Natural killer cell (primary cell): ENCODE measurements at regions not wholly inside any gene's neighbourhood (a gene's known extent, or its start where the extent isn't known, plus 50 kb on each side); places are given as distances from the start of the nearest gene placed in this dataset.
"Not testable (repeated sequence)": the region's sequence is repeated elsewhere in the genome, so short reads cannot be mapped to it uniquely, and the experiment has no call there.

Source experiments
- ATAC-seq, 3 donors: fragments of 150-1000 bp in 2 of 3; fragments of 200-7000 bp in 1 of 3; cut with Tn5 transposase; 1 replicate in 1 of 3; 2 replicates in 2 of 3; pipeline ENCODE4 v1.10.0; 2021; ENCODE audit warnings: mild to moderate bottlenecking in 2 of 3, moderate library complexity in 2 of 3
- DNase-seq, 2 donors: peaks; one replicate each; pipeline versions ENCODE4 v3.0.0 to v3.0.0-alpha.2; 2013 to 2021; ENCODE audit warnings: mixed read lengths in 1 of 2
- H3K27ac ChIP-seq: one replicate; pipeline ENCODE4 v1.5.1; 2013; ENCODE audit warnings: mild to moderate bottlenecking, low read length
- H3K27me3 ChIP-seq: one replicate; pipeline ENCODE4 v1.6.1; 2013; ENCODE audit warnings: low read length; ENCODE audit not compliant: control insufficient read depth, insufficient read depth
- H3K36me3 ChIP-seq: one replicate; pipeline ENCODE4 v1.6.1; 2013; ENCODE audit warnings: low read length; ENCODE audit not compliant: control insufficient read depth, insufficient read depth
- H3K4me1 ChIP-seq: one replicate; pipeline ENCODE4 v1.6.1; 2013; ENCODE audit warnings: low read length; ENCODE audit not compliant: control insufficient read depth, insufficient read depth
- H3K4me3 ChIP-seq: one replicate; pipeline ENCODE4 v1.5.1; 2013; ENCODE audit warnings: low read length
- H3K9me3 ChIP-seq: one replicate; pipeline ENCODE4 v1.6.1; 2013; ENCODE audit warnings: low read length; ENCODE audit not compliant: control insufficient read depth, insufficient read depth
- H3K27ac Mint-ChIP-seq, 2 donors: one replicate each; pipeline ENCODE4 v1.8.0; 2022; ENCODE audit warnings: mild to moderate bottlenecking in 2 of 2, mixed read lengths in 2 of 2, moderate library complexity in 1 of 2
- H3K27me3 Mint-ChIP-seq, 2 donors: one replicate each; pipeline ENCODE4 v1.8.0; 2022; ENCODE audit warnings: low read depth in 2 of 2, mixed read lengths in 2 of 2
- H3K36me3 Mint-ChIP-seq: one replicate; pipeline ENCODE4 v1.8.0; 2022; ENCODE audit warnings: mixed read lengths
- H3K4me1 Mint-ChIP-seq, 2 donors: one replicate each; pipeline ENCODE4 v1.8.0; 2022; ENCODE audit warnings: mixed read lengths in 2 of 2
- H3K4me3 Mint-ChIP-seq: one replicate; pipeline ENCODE4 v1.8.0; 2022; ENCODE audit warnings: mild to moderate bottlenecking, moderate library complexity, mixed read lengths
- H3K9me3 Mint-ChIP-seq, 2 donors: one replicate each; pipeline ENCODE4 v1.8.0; 2022; ENCODE audit warnings: mixed read lengths in 2 of 2
- WGBS: methylation state at CpG from one replicate; pipeline ENCODE4 v1.1.7; 2013; ENCODE audit warnings: missing lambda C conversion rate; ENCODE audit not compliant: insufficient coverage; 5-methylcytosine and 5-hydroxymethylcytosine counted together
- intact Hi-C: fragments of 100-400 bp; cut with micrococcal nuclease; formaldehyde crosslinking; loops from one replicate; pipeline ENCODE4 v1.14.2; 2022
- TF ChIP-seq, protein P1 (sequence below): fragments of 200-600 bp; IDR thresholded peaks from one replicate; pipeline ENCODE4 v1.8.0; 2022; ENCODE audit warnings: antibody characterized with exemption

DNA sequence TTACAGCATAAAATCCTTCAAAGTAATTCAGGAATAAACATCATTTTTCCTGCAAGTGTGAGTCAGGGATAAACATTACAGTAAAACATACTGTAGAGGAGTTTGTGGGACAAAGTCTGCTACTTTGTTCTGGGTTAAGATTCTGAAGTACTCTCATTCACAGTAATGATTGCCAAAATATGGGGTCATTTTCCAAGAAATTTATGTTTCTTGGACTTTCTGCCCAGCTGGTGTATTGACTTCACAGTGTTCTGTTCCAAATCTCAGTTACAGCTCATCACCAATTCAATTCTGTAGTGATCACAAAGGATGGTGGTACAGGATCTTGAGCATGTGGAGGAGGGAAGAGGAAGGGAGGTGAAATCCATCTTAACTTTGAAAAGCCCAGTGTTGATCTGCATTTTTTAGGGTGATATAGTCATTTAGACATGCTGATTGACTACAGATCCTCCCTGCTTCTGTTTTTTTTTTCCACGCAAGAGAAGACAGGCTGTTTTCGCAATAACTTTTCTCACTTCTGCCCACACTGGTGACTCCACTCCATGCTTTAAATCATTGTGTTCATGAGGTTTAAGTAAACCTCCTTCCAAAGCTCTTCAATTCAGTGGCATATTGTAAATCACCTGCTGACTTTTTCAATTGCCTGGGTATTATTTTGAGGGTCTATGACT, 60.4 kb upstream of the C1orf53 start:
- no peaks in the 10 kb centered on the region for H3K4me1 ChIP-seq
- no peak overlapping the region for H3K27ac ChIP-seq
- no peaks in the 10 kb centered on the region for H3K36me3 ChIP-seq
- Mint-ChIP-seq H3K4me1 (peaks cover 5 to 10% of the 10 kb centered on the region in 2 donors), H3K36me3 (no peaks in the 10 kb centered on the region), H3K4me3 (no peak overlapping the region), H3K9me3 (no peaks in the 10 kb centered on the region), H3K27ac (no peak overlapping the region), H3K27me3 (peaks cover 6 to 10% of the 10 kb centered on the region in 2 donors)
- intact Hi-C loops: no loop called here
- H3K27me3 ChIP-seq: no peaks in the 10 kb centered on the region
- no peak for DNase-seq
- 20% methylated on average over 1 of the region's 2 CpGs for WGBS
- no peaks in the 10 kb centered on the region for H3K9me3 ChIP-seq
- TF ChIP-seq, protein P1, sequence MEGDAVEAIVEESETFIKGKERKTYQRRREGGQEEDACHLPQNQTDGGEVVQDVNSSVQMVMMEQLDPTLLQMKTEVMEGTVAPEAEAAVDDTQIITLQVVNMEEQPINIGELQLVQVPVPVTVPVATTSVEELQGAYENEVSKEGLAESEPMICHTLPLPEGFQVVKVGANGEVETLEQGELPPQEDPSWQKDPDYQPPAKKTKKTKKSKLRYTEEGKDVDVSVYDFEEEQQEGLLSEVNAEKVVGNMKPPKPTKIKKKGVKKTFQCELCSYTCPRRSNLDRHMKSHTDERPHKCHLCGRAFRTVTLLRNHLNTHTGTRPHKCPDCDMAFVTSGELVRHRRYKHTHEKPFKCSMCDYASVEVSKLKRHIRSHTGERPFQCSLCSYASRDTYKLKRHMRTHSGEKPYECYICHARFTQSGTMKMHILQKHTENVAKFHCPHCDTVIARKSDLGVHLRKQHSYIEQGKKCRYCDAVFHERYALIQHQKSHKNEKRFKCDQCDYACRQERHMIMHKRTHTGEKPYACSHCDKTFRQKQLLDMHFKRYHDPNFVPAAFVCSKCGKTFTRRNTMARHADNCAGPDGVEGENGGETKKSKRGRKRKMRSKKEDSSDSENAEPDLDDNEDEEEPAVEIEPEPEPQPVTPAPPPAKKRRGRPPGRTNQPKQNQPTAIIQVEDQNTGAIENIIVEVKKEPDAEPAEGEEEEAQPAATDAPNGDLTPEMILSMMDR: no peak
- peak in 1 of 3 donors; percentile 62 for ATAC-seq
- no peak overlapping the region for H3K4me3 ChIP-seq

DNA sequence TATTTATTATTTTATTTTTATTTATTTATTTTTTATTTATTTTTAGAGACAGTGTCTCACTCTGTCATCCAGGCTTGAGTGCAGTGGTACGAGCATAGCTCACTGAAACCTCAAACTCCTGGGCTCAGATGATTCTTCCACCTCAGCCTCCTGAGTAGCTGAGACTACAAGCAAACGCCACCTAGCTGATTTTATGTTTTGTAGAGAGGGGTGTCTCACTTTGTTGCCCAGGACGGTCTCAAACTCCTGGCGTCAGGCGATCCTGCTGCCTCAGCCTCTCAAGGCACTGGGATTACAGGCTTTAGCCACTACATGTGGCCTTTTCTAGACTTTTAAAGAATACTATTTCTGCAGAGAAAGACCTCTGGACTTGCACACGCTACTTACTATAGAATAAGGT, 61.3 kb upstream of the C1orf53 start:
- no peak overlapping the region for H3K4me3 ChIP-seq
- WGBS: 97% methylated on average over 6 of the region's 6 CpGs
- H3K27me3 ChIP-seq: no peaks in the 10 kb centered on the region
- no peaks in the 10 kb centered on the region for H3K36me3 ChIP-seq
- H3K36me3 Mint-ChIP-seq: no peaks in the 10 kb centered on the region
- no peak overlapping the region for H3K27ac Mint-ChIP-seq
- H3K27me3 Mint-ChIP-seq: peaks cover 6 to 10% of the 10 kb centered on the region in 2 donors
- peaks cover 5 to 10% of the 10 kb centered on the region in 2 donors for H3K4me1 Mint-ChIP-seq
- no peaks in the 10 kb centered on the region for H3K9me3 Mint-ChIP-seq
- H3K27ac ChIP-seq: no peak overlapping the region
- DNase-seq (no peak), ATAC-seq (no peak)
- no peaks in the 10 kb centered on the region for H3K9me3 ChIP-seq
- intact Hi-C loops: no loop called here
- TF ChIP-seq, protein P1: no peak
- H3K4me1 ChIP-seq: no peaks in the 10 kb centered on the region
- H3K4me3 Mint-ChIP-seq: no peak overlapping the region

DNA sequence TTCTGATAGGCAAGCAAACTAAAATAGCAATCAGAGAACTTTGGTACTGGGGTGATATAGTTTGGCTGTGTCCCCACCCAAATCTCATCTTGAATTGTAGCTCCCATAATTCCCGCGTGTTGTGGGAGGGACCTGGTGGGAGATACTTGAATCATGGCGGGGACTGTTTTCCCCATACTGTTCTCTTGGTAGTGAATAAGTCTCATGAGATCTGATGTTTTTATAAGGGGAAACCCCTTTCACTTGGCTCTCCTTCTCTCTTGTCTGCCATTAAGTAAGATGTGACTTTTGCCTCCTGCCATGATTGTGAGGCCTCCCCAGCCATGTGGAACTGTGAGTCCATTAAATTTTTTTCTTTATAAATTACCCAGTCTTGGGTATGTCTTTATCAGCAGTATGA, 62.6 kb upstream of the C1orf53 start:
- WGBS: 93% methylated on average over 2 of the region's 3 CpGs
- H3K9me3 Mint-ChIP-seq, DNase-seq, H3K4me3 Mint-ChIP-seq, intact Hi-C loops, H3K4me1 ChIP-seq, H3K27ac ChIP-seq, H3K27me3 ChIP-seq, H3K4me3 ChIP-seq, H3K9me3 ChIP-seq, H3K27me3 Mint-ChIP-seq, H3K36me3 ChIP-seq, ATAC-seq, H3K27ac Mint-ChIP-seq, H3K36me3 Mint-ChIP-seq: not testable (repeated sequence)
- peaks cover 5 to 10% of the 10 kb centered on the region in 2 donors for H3K4me1 Mint-ChIP-seq

DNA sequence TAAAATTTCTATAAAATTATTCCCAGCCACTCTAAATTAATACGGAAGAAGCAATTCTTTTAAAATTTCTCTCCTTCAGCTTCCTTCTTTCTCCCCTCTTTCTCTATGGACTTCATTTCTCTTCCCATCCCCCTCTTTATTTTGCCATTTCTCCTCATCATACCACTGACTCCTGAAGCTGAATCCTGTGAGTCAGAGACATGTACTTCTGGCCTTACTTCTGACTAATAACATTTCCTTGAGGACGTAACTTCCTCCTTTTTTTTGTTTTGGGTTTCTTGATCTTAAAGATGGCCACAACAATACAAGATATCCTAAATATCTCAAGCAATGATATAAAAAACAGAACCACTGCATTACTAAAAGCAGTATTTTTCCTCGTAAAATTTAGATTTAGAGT, 63.6 kb upstream of the DENND1B start:
- peaks cover 0 to 2% of the 10 kb centered on the region in 2 donors for H3K27me3 Mint-ChIP-seq
- intact Hi-C loops: no loop called here
- no peaks in the 10 kb centered on the region for H3K36me3 Mint-ChIP-seq
- 71% methylated on average over 3 of the region's 3 CpGs for WGBS
- no peaks in the 10 kb centered on the region for H3K9me3 ChIP-seq
- no peak for DNase-seq
- H3K27me3 ChIP-seq: no peaks in the 10 kb centered on the region
- no peaks in the 10 kb centered on the region for H3K9me3 Mint-ChIP-seq
- H3K4me3 ChIP-seq: no peak overlapping the region
- ATAC-seq: no peak
- H3K4me1 Mint-ChIP-seq: peaks cover 5 to 10% of the 10 kb centered on the region in 2 donors
- H3K4me1 ChIP-seq: no peaks in the 10 kb centered on the region
- no peak overlapping the region for H3K27ac ChIP-seq
- H3K27ac Mint-ChIP-seq: no peak overlapping the region
- H3K36me3 ChIP-seq: no peaks in the 10 kb centered on the region
- TF ChIP-seq, protein P1: no peak
- H3K4me3 Mint-ChIP-seq: no peak overlapping the region
